GOT3 (cell line): ENCODE measurements at regions not wholly inside any gene's neighbourhood (a gene's known extent, or its start where the extent isn't known, plus 50 kb on each side); places are given as distances from the start of the nearest gene placed in this dataset.

Experiments used
- DNase-seq: peaks from one replicate; lab custom pipeline; 2025; ENCODE audit warnings: mixed read lengths; lab: John Stamatoyannopoulos, UW

DNA sequence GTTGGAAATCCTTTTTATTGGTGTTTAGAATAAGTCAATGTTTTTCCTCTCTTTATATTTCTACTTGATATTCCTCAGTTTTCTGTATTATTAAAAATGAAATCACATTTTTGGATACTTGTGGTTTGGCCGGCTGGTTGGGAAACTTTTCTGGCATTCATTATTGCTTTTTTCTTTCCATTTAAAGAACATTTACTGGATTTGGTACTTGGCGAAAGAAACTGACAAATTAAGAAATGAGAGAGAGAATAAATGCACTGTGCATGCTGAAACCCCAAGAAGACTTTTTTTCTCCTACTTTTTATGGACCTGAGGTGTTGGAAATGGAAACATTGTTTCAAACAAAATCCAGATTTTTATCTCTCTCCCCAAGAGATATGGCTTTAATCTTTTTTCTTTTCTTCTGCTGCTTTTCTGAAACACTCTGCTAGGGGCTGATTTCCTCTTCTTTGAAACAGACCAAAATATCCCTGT is 128.4 kb downstream of the SNX18 start:
- no peak for DNase-seq

DNA sequence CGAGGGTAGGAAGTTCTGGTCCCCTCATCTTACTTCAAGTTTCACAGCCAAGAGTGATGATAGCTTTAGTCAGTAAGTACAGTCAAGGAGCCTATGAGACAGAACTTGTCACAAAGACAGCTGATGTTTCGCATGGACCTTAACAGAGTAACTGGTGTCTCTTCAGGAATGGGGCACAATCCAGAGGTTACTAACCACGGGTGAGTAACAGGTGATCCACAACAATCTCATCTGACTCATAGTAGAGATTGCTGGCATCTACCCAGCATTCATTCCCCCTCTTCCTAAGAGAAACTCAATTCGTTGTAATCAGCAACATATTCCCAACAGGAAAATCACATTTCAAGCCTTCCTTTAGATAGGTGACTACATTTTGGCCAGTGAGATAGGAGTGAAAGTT is 126.7 kb downstream of the SNX18 start:
- no peak for DNase-seq

DNA sequence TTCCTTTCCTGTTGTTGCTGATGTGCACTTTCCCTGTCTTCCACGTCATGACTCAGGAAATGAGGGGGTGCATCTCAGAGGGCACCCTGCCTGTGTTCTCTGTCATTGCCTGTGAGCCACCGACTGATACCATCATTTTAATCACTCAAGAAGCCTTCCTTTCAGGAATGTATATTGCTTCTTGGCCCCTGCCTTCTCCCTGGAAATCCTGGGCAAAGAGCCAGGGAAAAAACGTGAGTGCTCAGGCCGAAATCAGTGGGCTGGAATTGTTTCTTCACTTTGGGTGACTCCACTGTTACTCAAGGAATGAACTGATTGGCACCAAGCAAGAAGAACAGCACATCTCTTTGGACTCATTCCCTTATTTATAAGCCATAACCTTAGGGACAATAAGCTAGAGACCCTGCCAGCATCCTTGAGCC is 126.1 kb downstream of the SNX18 start:
- DNase-seq, result no peak

DNA sequence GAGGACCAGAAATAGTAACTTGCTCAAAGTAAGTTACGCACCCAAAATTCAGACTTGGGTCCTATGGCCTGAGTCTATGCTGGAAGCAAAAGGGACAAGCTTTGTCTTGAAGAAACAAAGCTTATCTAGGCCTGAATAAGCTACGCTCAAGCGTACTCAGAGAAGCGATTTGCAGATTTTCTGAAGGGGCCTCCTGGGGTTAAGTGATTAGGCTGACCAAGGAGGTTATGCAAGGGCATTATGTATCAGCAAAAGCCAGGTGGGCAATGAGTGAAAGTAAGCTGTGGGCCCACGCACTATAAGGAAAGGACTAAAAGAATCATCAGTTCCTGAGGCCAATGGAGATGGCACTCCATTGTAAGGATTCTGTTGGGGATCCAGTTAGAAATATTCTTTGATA is 122.1 kb downstream of the SNX18 start:
- DNase-seq, result no peak

DNA sequence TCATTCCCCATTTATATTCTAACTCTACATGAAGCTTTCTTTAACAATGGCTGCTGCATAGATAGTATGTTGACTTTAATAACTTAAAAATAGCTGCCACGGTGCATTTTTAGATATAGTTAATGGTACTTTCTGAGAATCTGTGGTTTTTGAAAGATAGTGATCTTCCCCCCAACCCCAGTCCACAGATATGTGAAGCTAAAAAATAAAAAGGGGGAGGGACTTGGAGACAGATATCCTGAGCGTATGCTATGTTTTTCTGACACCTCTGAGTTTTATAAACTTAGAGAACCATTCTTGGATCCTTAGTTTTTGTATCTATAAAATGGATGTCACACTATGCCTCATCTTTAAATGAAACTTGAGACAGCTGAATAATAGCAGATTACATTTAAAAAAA is 120.5 kb downstream of the SNX18 start:
- no peak for DNase-seq

DNA sequence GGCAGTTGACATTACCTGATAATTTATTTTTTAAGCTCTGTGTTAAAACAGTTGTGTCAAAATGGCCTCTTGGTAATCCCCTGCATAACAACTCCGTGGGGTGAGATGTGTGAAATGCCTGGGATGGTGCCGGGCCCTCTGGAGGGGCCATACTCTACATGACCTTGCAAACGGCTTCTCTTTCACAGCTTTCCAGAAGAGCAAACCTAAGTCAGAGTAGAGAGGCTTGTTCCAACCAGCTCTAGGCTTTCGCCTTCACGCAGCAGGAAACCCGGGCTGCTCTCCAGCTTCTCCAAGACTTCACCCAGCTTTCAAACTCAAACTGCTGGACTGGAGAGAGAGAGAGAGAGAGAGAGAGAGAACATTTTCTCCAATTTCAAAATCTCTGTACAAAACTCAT is 120.1 kb downstream of the SNX18 start:
- DNase-seq, result no peak

DNA sequence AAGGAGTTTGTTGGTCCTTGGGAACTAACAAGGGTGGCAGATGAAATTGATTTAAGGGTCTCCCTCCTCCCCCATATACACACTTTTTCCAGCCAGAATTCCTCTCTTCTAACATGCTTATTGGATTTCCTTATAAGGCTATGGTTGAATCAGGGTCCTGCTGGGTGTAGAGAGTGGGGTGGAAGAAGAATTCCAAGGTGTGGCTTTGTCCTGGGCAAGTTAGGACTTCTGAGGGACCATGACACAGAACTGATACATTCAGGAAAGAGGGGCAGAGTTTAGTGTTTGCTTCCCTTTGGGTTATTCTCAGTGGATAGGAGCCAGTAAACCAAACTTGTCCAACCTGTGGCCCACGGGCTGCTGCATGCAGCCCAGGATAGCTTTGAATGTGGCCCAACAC is 116.5 kb downstream of the SNX18 start:
- no peak for DNase-seq

DNA sequence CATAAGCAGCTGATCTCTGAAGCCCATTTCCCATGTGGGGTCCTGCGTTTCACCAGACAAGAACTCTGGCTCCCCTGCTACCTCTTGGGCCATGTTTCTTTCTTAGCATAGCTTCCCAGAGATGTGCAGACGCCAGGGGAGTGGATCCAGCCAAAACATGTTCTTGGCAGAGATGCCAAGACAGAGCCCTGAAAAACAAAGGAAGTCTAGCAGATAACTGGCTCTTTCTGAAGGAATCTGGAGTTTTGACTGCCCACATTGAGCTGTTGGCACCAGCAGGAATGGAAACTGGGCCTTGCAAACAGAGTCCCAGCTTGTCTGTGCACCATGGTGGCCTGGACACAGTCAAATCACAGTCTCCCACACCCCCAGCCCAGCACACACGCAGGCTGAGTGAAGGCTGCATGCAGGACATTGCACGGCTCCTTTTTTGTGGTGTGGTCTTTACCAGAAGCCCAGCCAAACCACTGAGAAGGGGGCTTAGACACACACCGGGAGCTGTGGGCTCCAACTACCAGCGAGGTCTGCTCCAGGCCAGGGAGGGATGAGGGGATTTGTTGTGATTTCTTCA is 114.7 kb downstream of the SNX18 start:
- no peak for DNase-seq

DNA sequence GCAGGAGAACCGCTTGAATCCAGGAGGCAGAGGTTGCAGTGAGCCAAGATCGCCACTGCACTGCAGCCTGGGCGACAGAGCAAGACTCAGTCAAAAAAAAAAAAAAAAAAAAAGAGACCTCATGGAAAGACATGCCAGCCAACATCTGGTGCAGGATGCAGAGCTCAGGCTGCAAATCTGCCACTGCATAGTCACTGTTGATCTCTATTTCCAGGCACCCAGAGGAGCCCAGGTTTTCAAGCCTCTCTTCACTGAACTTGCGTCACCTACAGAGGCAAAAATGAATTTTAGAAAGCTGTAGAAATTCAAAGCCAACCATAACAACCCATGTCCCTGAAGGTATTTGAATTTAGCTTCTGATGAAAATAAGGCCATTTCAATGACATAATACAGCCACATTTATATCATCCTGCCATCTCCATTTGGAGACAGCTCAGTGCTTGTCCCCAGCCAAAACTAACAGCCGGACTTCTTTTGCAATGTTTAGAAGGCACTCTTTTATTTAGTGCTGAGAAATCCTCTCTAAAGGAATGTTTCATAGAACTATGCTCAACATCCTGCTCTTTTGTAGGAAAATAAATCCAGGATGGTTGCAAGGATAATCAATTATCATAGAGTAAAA is 113.3 kb downstream of the SNX18 start:
- no peak for DNase-seq

DNA sequence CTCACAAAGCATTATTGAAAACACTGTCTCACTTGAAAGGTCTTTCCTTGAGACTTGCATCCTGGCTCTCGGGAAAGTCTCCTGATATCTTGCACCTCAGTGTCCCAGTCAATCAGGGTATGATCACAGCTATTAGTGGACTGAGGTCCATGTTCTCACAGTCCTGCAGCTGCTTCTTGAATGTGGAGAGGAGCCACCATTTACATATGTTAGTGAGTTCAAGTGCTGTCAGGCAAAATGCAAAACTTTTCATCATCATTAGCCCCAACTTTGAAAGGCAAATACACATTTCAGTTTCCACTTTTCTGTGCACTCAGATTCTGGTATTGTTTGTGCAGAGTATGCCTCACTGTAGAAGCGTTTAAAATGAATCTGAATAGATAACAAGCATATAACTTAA is 111.6 kb downstream of the SNX18 start:
- no peak for DNase-seq

DNA sequence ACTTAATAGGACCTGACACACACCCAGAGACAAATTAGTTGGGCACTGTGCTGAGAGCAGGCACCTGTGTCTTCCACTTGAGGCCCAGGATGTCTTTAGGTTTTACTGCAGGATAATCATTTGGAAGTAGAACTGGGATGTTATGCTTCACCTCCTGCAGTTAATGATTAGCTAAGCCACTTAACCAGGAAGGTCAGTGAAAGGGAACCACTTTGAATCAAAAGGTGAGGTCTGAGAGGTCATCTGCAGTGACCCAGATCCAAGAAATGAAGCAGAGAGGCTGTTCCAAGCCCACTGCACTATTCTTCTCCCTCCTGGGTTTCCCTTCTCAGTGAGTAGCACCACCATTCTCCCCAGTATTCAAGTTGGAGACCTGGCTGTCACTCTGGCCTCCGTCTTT is 110.5 kb downstream of the SNX18 start:
- no peak for DNase-seq

DNA sequence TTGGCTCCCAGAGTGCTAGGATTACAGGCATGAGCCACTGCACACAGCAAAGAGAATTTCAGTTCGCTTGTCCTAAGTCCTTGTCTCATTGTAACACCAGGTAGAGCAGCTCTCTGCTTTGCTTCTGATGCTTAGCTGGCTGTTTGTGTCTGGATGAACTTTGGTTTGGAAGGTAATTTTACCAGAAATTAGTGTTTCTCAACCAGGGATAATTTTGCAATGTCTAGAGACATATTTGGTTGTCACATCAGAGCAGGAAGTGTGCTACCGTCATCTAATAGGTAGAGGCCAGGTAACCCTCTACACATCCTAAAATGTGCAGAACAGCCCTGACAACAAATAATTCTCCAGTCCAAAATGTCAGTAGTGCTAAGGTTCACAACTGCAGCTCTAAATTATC is 108.8 kb downstream of the SNX18 start:
- no peak for DNase-seq

DNA sequence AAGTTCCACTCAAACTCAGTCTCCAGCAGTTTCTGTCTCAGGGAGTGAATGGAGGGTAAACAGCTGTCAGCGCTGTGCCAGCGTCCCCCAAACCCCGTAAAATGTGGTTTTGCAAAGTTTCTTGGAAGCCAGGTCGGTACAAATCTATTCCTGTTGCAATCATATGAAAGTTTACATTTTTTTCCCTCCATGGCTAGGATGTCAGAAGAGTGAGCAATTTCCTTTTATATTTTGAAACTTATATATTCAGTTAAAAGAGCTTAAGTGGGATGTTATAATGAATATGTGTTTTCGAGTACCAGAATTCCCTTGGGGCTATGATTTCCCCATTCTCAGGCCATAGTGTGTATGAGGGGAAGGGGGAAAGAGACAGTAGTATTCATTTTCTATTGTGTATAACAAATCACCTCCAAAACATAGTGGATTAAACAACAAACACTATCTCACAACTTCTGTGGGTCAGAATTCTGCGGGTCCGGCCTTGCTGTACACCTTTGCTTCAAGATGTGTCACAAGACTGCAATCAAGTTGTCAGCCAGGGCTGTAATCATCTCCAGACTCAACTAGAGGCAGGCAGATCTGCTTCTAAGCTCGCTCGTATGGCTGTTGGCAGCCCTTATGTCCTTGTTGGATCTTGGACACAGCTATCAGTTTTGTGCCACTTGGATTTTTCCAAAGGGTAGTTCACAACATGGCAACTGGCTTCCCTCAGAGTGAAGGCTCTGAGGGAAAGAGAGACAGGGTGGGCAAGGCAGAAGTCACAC is 107.4 kb downstream of the SNX18 start:
- DNase-seq, result no peak

DNA sequence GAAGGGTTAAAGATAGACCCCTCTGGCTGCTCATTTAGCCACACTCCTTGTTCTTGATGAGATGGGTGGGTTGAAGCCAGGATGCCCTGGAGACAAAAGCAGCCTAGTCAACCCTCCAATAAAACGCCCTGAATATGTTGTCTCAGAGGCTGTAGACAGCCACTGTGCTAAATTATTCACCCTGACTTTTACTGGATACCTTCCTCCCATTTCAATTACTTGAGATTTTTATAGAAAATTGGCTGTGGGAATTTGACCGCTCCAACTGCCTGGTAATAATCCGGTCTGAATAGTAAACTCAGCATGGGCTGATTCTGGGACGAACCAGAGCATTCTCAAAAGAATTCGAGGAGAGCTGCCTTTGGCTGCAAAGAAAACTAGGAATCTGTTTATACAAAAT is 104.2 kb downstream of the SNX18 start:
- DNase-seq, result no peak

DNA sequence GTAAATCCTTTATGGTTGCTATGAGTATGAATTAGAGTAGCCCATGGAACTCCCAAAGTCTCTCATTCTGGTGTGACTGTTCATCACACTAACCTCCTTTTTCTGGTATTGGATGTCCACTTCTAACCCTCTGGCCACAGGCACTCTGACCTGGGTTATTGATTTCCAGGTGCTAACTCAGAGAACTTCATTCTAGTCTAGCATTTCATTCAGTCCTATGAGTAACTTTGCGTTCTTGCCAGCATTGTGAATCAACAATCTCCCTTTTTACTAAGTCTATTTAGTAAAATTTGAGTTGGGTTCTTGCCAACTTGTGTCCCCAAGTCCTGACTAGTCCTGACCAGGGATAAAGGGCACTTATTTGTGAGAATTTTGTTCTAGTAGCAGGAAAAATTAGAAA is 103.5 kb downstream of the SNX18 start:
- DNase-seq, result no peak

DNA sequence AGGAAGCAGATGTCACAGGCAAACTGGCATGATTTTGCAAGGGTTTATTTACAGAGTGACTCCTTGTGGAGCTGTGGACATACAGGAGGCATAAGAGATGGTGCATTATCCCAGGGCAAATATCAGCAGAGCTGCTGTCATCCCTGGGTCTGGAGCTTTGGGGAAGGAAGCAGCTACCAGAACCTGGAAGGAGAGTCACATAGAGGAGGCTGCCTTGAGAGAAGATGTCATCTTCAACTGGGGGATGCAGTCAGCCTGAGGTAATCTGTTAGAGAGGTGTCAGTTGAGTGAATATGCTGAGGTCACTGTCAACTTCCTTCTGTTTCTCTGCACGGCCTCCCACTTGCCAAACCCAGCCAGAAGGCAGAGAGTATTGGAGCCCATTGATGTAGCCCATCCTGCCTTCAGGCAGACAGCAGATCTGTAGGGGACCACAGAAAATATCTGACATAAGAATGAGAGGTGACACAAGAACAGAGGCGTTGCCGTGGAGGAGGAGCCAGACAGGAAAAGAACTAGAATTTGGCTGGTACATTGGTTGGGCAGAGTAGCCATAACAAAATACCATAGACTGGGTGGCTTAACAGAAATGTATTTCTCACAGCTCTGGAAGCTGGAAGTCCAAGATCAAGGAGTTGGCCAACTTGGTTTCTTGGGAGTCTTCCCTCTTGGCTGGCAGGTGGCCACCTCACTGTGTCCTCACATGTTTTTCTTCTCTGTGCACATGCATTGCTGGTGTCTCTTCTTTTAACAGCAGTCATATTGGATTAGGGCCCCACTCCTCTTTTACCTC is 102.8 kb downstream of the SNX18 start:
- no peak for DNase-seq

DNA sequence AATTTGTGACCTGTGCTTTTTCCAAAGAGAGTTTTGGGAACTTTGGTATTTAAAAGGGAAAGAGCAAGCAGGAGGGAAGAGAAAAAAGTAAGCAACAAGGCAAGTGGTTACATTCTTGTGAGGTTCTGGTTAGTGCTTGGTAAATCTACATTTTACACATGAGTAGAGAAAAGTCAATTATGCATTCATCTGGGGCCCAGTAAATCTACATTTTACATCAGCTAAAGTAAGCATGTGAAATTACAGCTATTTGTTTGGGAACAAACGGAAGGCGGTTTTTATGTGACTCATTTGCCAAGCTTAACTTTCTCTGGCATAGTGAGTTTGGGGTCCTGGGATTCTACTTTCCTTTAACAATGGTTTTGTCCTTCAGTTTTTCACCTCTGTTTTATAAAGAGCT is 102.2 kb downstream of the SNX18 start:
- no peak for DNase-seq

DNA sequence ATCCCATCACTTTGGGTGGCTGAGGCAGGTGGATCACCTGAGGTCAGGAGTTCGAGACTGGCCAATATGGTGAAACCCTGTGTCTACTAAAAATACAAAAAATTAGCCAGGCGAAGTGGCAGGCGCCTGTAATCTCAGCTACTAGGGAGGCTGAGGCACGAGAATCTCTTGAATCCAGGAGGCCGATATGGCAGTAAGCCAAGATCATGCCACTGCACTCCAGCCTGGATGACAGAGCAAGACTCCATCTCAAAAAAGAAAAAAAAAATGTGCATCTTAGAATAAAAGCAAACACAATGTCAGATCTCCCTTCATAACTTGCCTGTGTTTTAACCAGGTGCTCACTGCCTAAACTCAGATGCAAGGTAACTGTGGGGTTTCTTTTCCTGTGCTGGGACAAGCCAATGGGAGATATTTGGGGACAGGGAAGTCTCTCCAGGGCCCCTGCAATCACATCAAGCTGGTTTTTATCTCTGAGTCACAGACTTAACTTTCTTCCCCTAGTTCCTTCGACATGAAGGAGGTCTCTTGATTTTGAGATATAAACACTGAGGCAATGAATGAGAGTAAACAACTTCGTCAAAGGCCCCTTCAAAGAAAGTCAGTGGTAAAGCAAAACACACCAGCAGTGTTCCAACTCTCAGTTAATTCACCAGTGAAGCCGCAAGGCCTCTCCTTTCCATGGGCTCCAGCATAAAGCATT is 99.1 kb downstream of the SNX18 start:
- no peak for DNase-seq

DNA sequence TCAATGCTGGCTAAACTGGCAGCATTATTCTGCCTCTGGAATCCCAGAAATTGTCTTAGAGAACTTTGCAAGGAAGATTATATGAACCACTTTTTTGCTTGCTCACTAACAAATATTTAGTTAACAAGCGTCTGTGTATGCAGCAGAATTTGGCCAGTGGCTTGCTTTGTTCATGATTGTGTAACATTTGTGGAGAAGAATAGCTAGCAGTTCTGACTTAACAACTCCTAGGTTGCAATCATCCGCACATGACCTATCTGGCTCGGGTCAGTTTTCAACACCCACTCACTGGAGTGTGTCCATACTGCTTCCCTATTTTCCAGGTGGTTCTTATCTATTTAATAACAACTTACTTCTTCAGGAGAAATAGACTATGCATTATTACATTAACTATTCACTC is 98.5 kb downstream of the SNX18 start:
- DNase-seq, result no peak

DNA sequence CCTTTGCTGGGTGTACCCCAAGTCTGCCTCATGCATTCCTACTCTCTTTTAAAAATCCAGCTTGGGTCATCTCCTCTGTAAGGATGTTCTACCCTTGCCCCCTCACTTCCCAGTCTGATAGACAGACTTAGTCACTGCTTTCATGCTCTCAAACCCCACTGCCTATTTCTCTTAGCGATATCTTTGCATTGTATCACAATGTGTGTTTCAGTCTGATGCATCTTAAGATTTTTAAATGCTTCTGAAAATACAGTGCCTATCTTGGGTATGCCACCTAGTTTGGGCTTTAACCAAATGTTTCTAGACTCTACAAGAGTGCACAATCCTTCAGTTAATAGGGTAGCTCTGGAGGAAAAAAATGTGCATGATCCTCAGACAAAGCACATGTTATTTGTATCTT is 97.8 kb downstream of the SNX18 start:
- DNase-seq, result no peak

DNA sequence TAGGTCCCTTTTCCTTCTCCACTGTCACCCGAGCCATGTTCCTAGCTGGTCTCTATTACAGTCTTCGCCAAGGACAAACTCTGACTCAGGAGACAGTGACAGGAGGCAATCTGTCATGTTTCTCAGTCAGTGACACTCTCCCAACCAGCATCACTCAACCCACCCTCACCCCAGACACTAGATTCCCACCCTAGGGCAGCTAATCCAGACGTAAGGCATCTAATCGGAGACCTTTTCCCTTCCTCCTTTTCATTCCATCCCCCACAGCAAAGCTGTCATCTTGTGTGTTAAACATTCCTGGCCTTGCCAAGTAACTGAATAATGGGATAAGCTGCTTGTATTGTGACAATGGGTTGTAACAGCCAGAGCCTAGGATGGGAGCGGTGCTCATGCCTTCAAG is 95.2 kb downstream of the SNX18 start:
- DNase-seq, result no peak

DNA sequence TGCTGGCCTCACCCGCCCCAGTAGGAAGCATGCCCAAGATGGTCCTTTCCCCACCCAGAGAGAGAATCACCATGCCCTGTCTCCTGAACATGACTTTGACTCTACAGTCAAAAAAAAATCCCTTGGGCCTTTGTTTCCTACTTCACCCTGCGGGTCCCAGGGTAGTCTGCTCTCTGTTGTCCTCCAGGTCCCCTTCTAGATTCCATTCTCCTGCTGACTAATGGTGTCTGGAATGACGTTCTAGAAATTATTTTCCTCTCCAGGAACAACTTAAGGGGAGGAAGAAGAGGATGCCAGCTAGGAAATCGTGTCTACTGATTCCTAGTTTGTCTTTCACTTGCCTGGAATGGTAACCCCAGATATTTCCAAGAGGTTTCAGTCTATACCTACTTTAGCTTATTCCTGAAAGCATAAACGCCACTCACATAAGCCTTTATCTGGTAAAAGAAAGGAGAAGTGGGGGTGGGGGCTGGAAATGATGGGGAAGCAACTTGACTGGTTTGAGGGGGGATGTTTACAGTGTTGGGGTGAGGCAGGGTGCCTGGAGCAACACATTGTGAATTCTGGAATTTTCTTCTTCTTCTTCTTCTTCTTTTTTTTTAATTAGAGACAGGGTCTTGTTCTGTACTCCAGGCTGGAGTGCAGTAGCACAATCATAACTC is 93.9 kb downstream of the SNX18 start:
- no peak for DNase-seq
